ENCODE measurements at regions not wholly inside any gene's neighbourhood (a gene's known extent, or its start where the extent isn't known, plus 50 kb on each side); places are given as distances from the start of the nearest gene placed in this dataset.

GRCh38 chr2:205869439-205869838 is 187.1 kb downstream of the NRP2 start:
- Histone ChIP-seq H3K4me1 (peaks cover 0 to 6% (median 0%) of the 10 kb centered on the region in 4 donors), H3K27me3 (no peaks in the 10 kb centered on the region), H3K9me3 (no peaks in the 10 kb centered on the region), H3K27ac (no peak overlapping the region), H3K36me3 (no peaks in the 10 kb centered on the region), H3K4me3 (no peak overlapping the region)
- DNase-seq (no peak), ATAC-seq (ENCODE audit: low FRiP score in 2 of 2) (peak in 1 of 2 donors; percentile 10)
- TF ChIP-seq, protein P1, sequence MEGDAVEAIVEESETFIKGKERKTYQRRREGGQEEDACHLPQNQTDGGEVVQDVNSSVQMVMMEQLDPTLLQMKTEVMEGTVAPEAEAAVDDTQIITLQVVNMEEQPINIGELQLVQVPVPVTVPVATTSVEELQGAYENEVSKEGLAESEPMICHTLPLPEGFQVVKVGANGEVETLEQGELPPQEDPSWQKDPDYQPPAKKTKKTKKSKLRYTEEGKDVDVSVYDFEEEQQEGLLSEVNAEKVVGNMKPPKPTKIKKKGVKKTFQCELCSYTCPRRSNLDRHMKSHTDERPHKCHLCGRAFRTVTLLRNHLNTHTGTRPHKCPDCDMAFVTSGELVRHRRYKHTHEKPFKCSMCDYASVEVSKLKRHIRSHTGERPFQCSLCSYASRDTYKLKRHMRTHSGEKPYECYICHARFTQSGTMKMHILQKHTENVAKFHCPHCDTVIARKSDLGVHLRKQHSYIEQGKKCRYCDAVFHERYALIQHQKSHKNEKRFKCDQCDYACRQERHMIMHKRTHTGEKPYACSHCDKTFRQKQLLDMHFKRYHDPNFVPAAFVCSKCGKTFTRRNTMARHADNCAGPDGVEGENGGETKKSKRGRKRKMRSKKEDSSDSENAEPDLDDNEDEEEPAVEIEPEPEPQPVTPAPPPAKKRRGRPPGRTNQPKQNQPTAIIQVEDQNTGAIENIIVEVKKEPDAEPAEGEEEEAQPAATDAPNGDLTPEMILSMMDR (IDR thresholded peaks at IDR 0.05), result no peak
- no peak for TF ChIP-seq POLR2A (IDR thresholded peaks at IDR 0.05)
- no peak for TF ChIP-seq EP300 (IDR thresholded peaks at IDR 0.05)
- TF ChIP-seq POLR2AphosphoS5 (IDR thresholded peaks at IDR 0.05), result no peak

DNA sequence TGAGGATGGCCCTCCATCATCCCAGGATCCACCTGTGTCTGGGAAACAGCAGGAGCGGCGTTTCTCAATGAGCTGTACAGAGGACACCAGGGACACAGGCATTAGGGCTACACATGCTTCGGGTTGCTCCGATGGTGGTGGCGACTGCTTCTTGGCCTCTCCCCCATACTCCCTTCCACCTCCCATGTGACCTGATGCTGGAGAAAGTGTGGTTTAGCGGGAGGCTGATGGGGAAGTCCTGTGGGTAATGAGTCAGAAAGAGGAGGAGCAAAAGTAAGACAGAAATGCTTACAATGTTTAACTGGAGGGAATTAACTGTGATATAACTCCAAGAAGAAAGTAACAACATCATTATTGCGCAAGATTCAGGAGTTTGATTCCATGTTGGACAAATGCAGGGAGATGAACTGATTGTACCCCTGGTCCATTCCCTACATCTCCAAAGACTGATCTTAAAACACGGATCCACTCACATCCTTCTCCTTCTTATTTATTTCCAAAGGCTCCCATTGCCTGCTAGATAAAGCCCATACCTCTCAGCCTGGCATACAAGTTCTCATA is 186.6 kb downstream of the NRP2 start:
- DNase-seq (peak in 1 of 2 donors; percentile 46), ATAC-seq (ENCODE audit: low FRiP score in 2 of 2) (peak in 1 of 2 donors; percentile 83)
- Histone ChIP-seq H3K9me3 (no peaks in the 10 kb centered on the region), H3K36me3 (no peaks in the 10 kb centered on the region), H3K4me1 (peaks cover 0 to 6% (median 0%) of the 10 kb centered on the region in 4 donors), H3K27me3 (no peaks in the 10 kb centered on the region), H3K27ac (no peak overlapping the region), H3K4me3 (no peak overlapping the region)
- TF ChIP-seq EP300 (IDR thresholded peaks at IDR 0.05) (no peak), POLR2AphosphoS5 (IDR thresholded peaks at IDR 0.05) (no peak), POLR2A (IDR thresholded peaks at IDR 0.05) (no peak)
- TF ChIP-seq, protein P1 (IDR thresholded peaks at IDR 0.05), result no peak
- WGBS, 2 donors, result 55 to 74% methylated on average over 3 to 8 of the region's 8 CpGs

GRCh38 chr2:205868053-205868452 is 185.8 kb downstream of the NRP2 start:
- H3K4me1 ChIP-seq, result peaks cover 0 to 6% (median 0%) of the 10 kb centered on the region in 4 donors
- no peak for TF ChIP-seq POLR2AphosphoS5 (IDR thresholded peaks at IDR 0.05)
- TF ChIP-seq EP300 (IDR thresholded peaks at IDR 0.05), result no peak
- no peak for TF ChIP-seq POLR2A (IDR thresholded peaks at IDR 0.05)
- TF ChIP-seq, protein P1 (IDR thresholded peaks at IDR 0.05), result no peak
- WGBS, 2 donors, result 91 to 96% methylated on average over 2 of the region's 2 CpGs
- no peaks in the 10 kb centered on the region for H3K27me3 ChIP-seq
- H3K9me3 ChIP-seq, result no peaks in the 10 kb centered on the region
- H3K36me3 ChIP-seq, result no peaks in the 10 kb centered on the region
- H3K27ac ChIP-seq, result no peak overlapping the region
- DNase-seq, result no peak
- no peak for ATAC-seq (ENCODE audit: low FRiP score in 2 of 2)
- H3K4me3 ChIP-seq, result no peak overlapping the region

DNA sequence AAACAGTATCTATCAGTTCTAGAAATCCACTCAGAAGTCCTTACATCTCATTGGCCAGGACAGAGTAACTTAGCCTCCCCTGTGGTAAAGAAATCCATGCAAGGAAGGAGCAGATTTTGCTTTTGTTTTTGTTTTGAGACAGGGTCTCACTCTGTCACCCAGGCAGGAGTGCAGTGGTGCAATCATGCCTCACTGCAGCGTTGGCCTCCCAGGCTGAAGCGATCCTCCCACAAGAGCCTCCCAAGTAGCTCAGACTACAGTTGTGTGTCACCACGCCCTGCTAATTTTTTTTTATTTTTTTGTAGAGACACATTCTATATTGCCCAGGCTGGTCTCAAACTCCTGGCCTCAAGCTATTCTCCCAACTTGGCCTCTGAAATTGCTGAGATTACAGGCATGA is 185.1 kb downstream of the NRP2 start:
- ATAC-seq (ENCODE audit: low FRiP score in 2 of 2) (no peak), DNase-seq (no peak)
- WGBS, 2 donors, result 90 to 94% methylated on average over 3 of the region's 3 CpGs

More for the DNA sequence above, 185.1 kb downstream of the NRP2 start:
- H3K27ac ChIP-seq, result no peak overlapping the region
- H3K4me1 ChIP-seq, result peaks cover 0 to 6% (median 0%) of the 10 kb centered on the region in 4 donors
- no peaks in the 10 kb centered on the region for H3K36me3 ChIP-seq
- H3K9me3 ChIP-seq, result no peaks in the 10 kb centered on the region
- TF ChIP-seq POLR2A (IDR thresholded peaks at IDR 0.05), result no peak
- TF ChIP-seq EP300 (IDR thresholded peaks at IDR 0.05), result no peak
- no peak for TF ChIP-seq POLR2AphosphoS5 (IDR thresholded peaks at IDR 0.05)
- TF ChIP-seq, protein P1 (IDR thresholded peaks at IDR 0.05), result no peak
- H3K4me3 ChIP-seq, result no peak overlapping the region
- no peaks in the 10 kb centered on the region for H3K27me3 ChIP-seq
